Small intestine (tissue), 7 donors: ENCODE measurements at regions not wholly inside any gene's neighbourhood (a gene's known extent, or its start where the extent isn't known, plus 50 kb on each side); places are given as distances from the start of the nearest gene placed in this dataset.
A peak's percentile ranks its signal among the peaks of the same experiment; 100 is the strongest.
"Not testable (repeated sequence)": the region's sequence is repeated elsewhere in the genome, so short reads cannot be mapped to it uniquely, and the experiment has no call there.

Experiments
- DNase-seq, 2 donors: peaks; one replicate each; pipeline versions ENCODE4 v3.0.0 to v3.0.0-alpha.2; 2013
- FAIRE-seq: peaks from 2 replicates; lab custom pipeline; 2012; peaks lifted over from hg19 to GRCh38; lab: Jason Lieb, UNC
- H3K27ac ChIP-seq, 3 donors: one replicate each; pipeline ENCODE4 v1.5.1; 2013; ENCODE audit warnings: low read length in 2 of 3, mild to moderate bottlenecking in 2 of 3, control low read depth in 1 of 3, inconsistent platforms in 1 of 3, low read depth in 1 of 3, moderate library complexity in 1 of 3
- H3K27me3 ChIP-seq, 3 donors: one replicate each; pipeline ENCODE4 v1.6.1; 2013; ENCODE audit warnings: low read length in 3 of 3, inconsistent platforms in 1 of 3; ENCODE audit not compliant: control insufficient read depth in 3 of 3, insufficient read depth in 3 of 3
- H3K36me3 ChIP-seq, 3 donors: one replicate each; pipeline ENCODE4 v1.6.1; 2013; ENCODE audit warnings: low read length in 3 of 3, inconsistent platforms in 1 of 3, low read depth in 1 of 3, mild to moderate bottlenecking in 1 of 3, moderate library complexity in 1 of 3; ENCODE audit not compliant: control insufficient read depth in 3 of 3, insufficient read depth in 2 of 3
- H3K4me1 ChIP-seq, 3 donors: one replicate each; pipeline ENCODE4 v1.6.1; 2013; ENCODE audit warnings: low read length in 2 of 3, inconsistent platforms in 1 of 3, low read depth in 1 of 3, mild to moderate bottlenecking in 1 of 3, moderate library complexity in 1 of 3; ENCODE audit not compliant: control insufficient read depth in 3 of 3, insufficient read depth in 2 of 3
- H3K4me3 ChIP-seq, 3 donors: one replicate each; pipeline ENCODE4 v1.5.1; 2013; ENCODE audit warnings: low read length in 3 of 3, control low read depth in 1 of 3, inconsistent platforms in 1 of 3, low read depth in 1 of 3, mild to moderate bottlenecking in 1 of 3, moderate library complexity in 1 of 3
- H3K9me3 ChIP-seq, 2 donors: one replicate each; pipeline ENCODE4 v1.6.1; 2013; ENCODE audit warnings: low read depth in 1 of 2, low read length in 1 of 2; ENCODE audit not compliant: control insufficient read depth in 2 of 2, insufficient read depth in 1 of 2
- whole genome bisulfite sequencing, 3 donors: extraction: QIAGEN DNeasy Blood & Tissue Kit; methylation state at CpG; one replicate each; pipeline ENCODE4 v1.1.7; 2013; 5-methylcytosine and 5-hydroxymethylcytosine counted together
- donor health status: healthy with polysubstance abuse.
- donor health status: control.
- donor health status: control.
- donor health status: Bipolar disorder and iron deficiency.
- donor health status: healthy.

DNA sequence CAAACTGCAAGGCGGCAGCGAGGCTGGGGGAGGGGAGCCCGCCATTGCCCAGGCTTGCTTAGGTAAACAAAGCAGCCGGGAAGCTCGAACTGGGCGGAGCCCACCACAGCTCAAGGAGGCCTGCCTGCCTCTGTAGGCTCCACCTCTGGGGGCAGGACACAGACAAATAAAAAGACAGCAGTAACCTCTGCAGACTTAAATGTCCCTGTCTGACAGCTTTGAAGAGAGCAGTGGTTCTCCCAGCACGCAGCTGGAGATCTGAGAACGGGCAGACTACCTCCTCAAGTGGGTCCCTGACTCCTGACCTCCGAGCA lies 375.1 kb upstream of the NPVF start:
- H3K9me3 ChIP-seq, H3K27ac ChIP-seq, H3K36me3 ChIP-seq, H3K4me1 ChIP-seq, FAIRE-seq, DNase-seq, H3K27me3 ChIP-seq: not testable (repeated sequence)
- WGBS, 3 donors, result 7 to 8% methylated on average over 2 to 7 of the region's 9 CpGs; no CpG with 5 or more reads in 1 of the 3 donors
- H3K4me3 ChIP-seq, result peak overlapping the region in 1 of 3 donors; percentile 34

DNA sequence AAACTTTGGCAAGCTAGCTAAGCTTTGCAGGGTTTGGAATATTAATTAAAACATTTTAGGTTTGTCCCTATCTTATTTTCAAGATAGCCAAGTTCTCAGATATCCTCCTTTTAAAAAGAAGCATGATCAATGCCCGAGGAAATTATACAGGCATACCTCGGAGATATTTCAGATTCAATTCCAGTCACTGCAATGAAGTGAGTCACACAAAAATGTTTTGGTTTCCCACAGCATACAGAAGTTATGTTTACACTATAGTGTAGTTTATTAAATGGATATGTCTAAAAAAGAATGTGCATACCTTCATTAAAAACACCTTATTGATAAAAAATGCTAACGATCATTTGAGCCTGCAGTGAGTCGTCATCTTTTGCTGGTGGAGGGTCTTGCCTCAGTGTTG lies 382.9 kb upstream of the NPVF start:
- no peaks in the 10 kb centered on the region for H3K4me1 ChIP-seq
- no peak for FAIRE-seq
- H3K27me3 ChIP-seq, result peaks cover 0 to 2% (median 0%) of the 10 kb centered on the region in 3 donors
- no peak for DNase-seq
- 78 to 84% (median 82%) methylated on average over 4 of the region's 4 CpGs for WGBS, 3 donors
- H3K4me3 ChIP-seq, result no peak overlapping the region
- H3K27ac ChIP-seq, result no peak overlapping the region
- no peaks in the 10 kb centered on the region for H3K36me3 ChIP-seq
- H3K9me3 ChIP-seq, result peaks cover 0 to 14% of the 10 kb centered on the region in 2 donors

DNA sequence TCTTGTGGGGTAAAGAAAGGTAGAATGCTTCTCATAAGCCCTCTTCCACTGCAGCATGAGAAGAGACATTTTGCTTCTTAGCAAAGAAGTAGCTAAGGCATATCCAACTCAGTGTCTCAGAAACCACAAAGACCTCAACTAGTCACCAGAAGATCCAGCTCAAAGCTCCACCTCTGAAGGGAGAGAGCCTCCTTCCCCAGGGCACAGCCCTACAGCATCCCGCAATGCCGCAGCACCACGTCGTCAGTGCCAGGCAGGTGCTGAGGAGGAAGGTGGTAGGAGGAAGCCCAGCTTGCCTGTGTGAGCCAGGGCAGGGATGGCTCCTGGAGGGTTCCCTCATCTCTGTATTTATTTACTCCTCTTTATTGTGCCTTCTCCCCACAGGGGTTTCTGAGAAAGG lies 385.6 kb upstream of the NPVF start:
- Histone ChIP-seq H3K4me3 (no peak overlapping the region), H3K36me3 (no peaks in the 10 kb centered on the region), H3K27ac (no peak overlapping the region), H3K9me3 (peaks cover 0 to 14% of the 10 kb centered on the region in 2 donors), H3K27me3 (peaks cover 0 to 2% (median 0%) of the 10 kb centered on the region in 3 donors), H3K4me1 (no peaks in the 10 kb centered on the region)
- WGBS, 3 donors, result 81 to 90% (median 89%) methylated on average over 4 of the region's 4 CpGs
- FAIRE-seq, result no peak
- DNase-seq, result no peak

DNA sequence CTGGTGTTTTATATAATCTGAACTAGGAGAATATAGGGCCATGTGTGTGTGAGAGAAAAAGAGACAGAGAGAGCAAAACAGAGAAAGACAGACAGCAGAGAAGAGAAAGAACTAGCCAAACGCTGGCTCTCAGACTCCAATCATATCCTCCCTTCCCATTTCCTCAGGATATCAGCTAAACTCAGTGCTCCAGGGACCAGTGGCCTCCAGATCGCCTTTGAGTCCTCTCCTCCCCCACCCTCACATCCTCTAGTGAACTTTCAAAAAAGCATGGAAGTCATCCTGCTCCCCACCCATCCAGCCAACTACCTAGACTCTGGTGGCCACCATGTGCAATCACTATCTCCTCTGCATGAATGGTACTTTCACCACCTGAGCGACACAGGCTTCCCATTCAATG lies 386.1 kb upstream of the NPVF start:
- H3K27ac ChIP-seq, result no peak overlapping the region

DNA sequence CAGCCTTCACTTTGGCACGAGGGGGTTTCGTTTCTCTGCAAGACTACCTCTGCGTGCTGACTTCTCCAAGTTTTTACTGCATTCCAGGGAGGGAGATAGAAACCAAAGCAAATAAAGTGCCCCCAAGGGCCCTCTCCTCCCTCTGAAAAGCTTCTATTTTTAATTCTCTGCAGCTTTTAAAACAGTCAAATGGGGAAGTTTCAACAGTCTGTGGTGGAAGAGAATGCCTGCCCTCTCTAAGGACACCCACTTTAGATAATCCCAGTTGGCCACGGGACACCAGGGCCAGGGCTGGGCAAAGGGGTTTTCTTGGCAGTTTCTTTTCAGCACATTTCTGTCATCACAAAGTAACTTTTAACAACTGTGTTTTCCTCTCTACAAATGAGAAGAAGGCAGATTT lies 386.7 kb upstream of the NPVF start:
- no peaks in the 10 kb centered on the region for H3K4me1 ChIP-seq
- peaks cover 0 to 2% (median 0%) of the 10 kb centered on the region in 3 donors for H3K27me3 ChIP-seq
- DNase-seq, result no peak
- peaks cover 0 to 14% of the 10 kb centered on the region in 2 donors for H3K9me3 ChIP-seq
- WGBS, 3 donors, result 60 to 92% (median 82%) methylated on average over 4 of the region's 4 CpGs
- H3K4me3 ChIP-seq, result no peak overlapping the region
- H3K27ac ChIP-seq, result no peak overlapping the region
- no peak for FAIRE-seq
- no peaks in the 10 kb centered on the region for H3K36me3 ChIP-seq

More for the DNA sequence above, 386.1 kb upstream of the NPVF start:
- no peak for FAIRE-seq
- DNase-seq, result no peak
- 79 to 86% (median 82%) methylated on average over 3 of the region's 3 CpGs for WGBS, 3 donors
- H3K4me1 ChIP-seq, result no peaks in the 10 kb centered on the region
- H3K27me3 ChIP-seq, result peaks cover 0 to 2% (median 0%) of the 10 kb centered on the region in 3 donors
- H3K36me3 ChIP-seq, result no peaks in the 10 kb centered on the region
- H3K4me3 ChIP-seq, result no peak overlapping the region
- H3K9me3 ChIP-seq, result peaks cover 0 to 14% of the 10 kb centered on the region in 2 donors

DNA sequence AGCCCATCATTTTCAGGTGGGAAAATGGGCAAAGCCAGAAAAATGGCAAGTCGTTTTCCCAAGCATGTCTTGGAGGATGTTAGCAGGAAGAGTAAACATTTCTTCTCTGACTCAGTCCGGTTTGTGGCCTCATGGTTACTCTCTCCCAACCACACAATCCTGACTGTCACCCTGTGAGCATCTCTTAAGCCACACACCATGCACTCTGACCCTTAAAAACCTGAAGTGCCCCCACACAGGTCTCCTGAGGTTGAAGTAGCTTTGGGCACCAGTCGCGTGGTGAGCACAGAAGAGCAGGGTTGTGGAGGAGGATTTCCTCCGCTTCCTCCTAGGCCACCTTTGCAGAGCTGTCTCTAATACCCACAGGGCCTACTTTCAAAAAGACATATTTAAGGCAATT lies 387.3 kb upstream of the NPVF start:
- Histone ChIP-seq H3K4me1 (peaks cover 0 to 2% (median 0%) of the 10 kb centered on the region in 3 donors), H3K27ac (no peak overlapping the region), H3K36me3 (no peaks in the 10 kb centered on the region), H3K27me3 (peaks cover 0 to 2% (median 0%) of the 10 kb centered on the region in 3 donors), H3K4me3 (no peak overlapping the region), H3K9me3 (peaks cover 0 to 14% of the 10 kb centered on the region in 2 donors)
- DNase-seq (no peak), FAIRE-seq (no peak)
- 70 to 83% (median 71%) methylated on average over 5 of the region's 5 CpGs for WGBS, 3 donors

DNA sequence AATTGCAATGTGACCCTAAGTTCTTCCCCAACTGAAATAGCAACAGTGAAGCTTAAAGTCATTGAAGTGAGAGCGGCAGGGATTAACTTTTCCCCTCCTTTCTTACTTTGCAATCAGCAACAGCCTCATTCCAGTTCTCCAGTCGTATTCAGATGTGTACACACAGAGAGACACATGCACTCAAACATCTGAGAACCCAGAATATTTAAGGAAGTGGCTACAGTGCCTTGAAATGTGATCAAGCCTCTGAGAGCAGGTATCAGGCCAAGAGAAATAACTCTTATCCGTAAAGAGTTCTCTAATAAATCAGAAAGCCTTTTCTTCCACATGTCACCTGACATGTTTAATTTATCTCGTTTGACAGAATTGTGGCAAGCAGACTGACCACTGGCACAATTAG lies 388.9 kb upstream of the NPVF start:
- H3K9me3 ChIP-seq, result peaks cover 0 to 9% of the 10 kb centered on the region in 2 donors
- H3K4me1 ChIP-seq, result peaks cover 0 to 4% (median 0%) of the 10 kb centered on the region in 3 donors
- no peaks in the 10 kb centered on the region for H3K36me3 ChIP-seq
- DNase-seq (no peak), FAIRE-seq (no peak)
- H3K27me3 ChIP-seq, result peaks cover 0 to 2% (median 0%) of the 10 kb centered on the region in 3 donors
- no peak overlapping the region for H3K27ac ChIP-seq
- no peak overlapping the region for H3K4me3 ChIP-seq
- 55 to 71% (median 59%) methylated on average over 4 of the region's 4 CpGs for WGBS, 3 donors

DNA sequence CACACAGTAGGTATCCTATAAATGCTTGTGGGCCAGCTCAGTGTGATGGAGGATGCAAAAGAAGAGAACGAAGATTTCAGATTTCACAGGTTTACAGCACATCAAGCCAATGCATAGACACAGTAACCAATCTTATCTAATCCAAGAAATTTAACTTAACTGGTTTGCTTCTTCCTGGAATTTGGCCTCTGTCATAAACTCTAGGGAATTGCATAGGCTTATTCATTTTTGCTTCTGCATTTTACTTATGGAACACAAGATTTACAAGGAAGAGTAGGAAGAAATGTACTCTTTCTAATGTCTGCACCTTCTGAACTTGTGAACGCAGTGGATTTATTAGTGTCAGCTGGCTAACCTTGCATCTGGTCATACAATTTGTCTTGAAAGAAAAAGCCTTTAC lies 389.4 kb upstream of the NPVF start:
- H3K27ac ChIP-seq, result no peak overlapping the region
- no peak for FAIRE-seq
- peaks cover 0 to 2% (median 0%) of the 10 kb centered on the region in 3 donors for H3K27me3 ChIP-seq
- DNase-seq, result no peak
- H3K36me3 ChIP-seq, result no peaks in the 10 kb centered on the region
- WGBS, 3 donors, result 42 to 67% (median 64%) methylated on average over 2 of the region's 2 CpGs
- peaks cover 0 to 4% (median 0%) of the 10 kb centered on the region in 3 donors for H3K4me1 ChIP-seq
- H3K4me3 ChIP-seq, result no peak overlapping the region
- peaks cover 0 to 4% of the 10 kb centered on the region in 2 donors for H3K9me3 ChIP-seq

DNA sequence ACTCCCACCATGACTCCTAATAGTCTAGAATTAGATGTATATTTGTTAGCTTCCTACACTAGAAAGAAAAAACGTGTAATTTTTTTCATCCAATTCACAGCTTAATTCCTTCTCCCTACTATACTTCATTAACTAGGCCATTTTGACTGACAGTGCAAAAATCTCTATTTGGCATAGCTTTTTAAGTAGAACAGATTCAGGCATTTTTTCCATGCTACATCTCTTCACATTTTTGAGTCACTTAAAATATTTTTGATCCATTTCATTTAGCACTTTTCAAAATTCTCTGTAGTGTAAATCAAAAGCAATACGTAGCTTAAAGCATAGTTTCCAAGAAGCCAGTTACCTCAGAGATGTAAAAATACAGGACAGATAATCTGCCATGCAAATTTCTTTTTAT lies 391.1 kb upstream of the NPVF start:
- WGBS, 3 donors, result 66 to 86% (median 75%) methylated on average over 2 of the region's 2 CpGs
- Histone ChIP-seq H3K36me3 (no peaks in the 10 kb centered on the region), H3K4me3 (no peak overlapping the region), H3K9me3 (no peaks in the 10 kb centered on the region), H3K27me3 (peaks cover 0 to 2% (median 0%) of the 10 kb centered on the region in 3 donors), H3K27ac (no peak overlapping the region), H3K4me1 (peaks cover 0 to 4% (median 0%) of the 10 kb centered on the region in 3 donors)
- DNase-seq, result no peak
- no peak for FAIRE-seq
